NCI-H526 treated with DMSO at 0.1 percent for 48 hours (cell line): ENCODE measurements at regions not wholly inside any gene's neighbourhood (a gene's known extent, or its start where the extent isn't known, plus 50 kb on each side); places are given as distances from the start of the nearest gene placed in this dataset.
"Not testable (repeated sequence)": the region's sequence is repeated elsewhere in the genome, so short reads cannot be mapped to it uniquely, and the experiment has no call there.

Experiments used
- DNase-seq: peaks from one replicate; lab custom pipeline; 2025; lab: John Stamatoyannopoulos, UW

DNA sequence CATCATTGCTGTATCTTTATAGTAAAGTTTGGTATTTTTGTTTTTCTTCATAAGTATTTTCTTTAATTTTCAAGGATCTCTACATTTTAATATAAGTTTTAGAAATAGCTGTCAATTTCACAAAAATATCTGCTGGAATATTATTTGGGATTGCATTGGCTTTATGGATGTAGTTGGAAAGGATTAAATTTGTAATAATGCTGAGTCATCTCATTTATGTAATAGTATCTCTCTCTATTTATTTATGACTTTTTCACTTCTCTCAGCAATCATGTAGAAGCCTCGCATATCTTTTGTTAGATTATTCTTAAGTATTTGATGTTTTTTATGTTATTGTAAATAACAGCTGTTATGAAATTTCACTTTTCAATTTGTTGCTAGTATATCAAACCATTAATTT is 223.1 kb upstream of the POGK start:
- no peak for DNase-seq

DNA sequence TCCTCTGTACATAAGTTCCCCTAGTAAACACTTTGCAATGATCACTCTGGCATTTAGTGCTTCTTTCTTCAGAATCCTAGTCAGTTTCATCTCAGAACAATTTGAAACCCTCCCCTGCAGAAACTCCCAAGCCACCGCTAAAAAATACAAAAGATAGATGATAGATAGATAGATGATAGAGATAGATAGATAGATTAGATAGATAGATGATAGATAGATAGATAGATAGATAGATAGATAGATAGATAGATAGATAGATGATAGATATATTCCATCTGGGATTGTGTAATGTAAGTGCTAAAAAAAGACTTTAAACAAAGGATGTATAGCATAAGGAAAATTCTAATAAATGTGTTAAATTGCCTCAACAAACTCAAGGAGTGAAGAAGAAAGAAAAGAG is 212.6 kb upstream of the POGK start:
- no peak for DNase-seq

DNA sequence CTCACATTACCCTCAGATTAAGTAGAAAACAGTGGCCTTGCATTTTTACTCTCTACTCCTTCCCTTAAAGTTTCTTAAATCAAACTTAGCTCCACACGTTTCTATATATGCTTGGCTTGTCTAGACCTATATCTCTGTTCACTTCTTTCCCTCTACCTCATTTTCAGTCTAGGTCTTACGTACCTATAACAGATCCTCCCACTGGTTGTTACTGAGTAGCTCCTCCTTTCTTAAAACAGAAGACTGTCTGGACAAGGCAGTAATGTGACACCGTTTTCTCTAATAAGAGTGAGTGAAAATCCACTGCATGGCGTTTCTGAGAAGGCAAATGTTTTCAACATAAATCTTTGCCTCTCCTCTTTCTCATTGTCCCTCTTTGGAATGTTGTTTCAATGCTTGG is 211.7 kb upstream of the POGK start:
- DNase-seq, result no peak

GRCh38 chr1:166628259-166628658 is 211.0 kb upstream of the POGK start:
- DNase-seq, result no peak

GRCh38 chr1:166629946-166630345 is 209.3 kb upstream of the POGK start:
- DNase-seq, result no peak

DNA sequence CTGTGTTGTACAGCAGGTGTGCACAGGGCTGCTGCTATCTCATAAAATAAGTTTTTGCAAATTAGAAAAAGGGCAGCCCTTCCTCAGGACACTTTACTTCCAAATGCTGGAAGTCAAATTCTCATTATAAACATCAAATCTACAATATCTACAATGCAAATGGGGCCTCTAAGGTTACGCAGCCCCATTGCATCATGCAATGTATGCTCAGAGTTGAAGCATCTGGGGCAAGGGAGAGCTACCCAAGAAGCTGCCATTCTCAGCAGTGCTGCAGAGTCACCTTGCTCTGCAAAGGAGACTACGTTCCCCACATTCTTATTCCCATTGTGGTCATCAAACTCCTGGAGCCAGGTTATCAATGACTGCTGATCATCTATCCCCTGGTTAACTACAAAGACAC is 208.9 kb upstream of the POGK start:
- DNase-seq, result no peak

GRCh38 chr1:166638137-166638536 is 201.1 kb upstream of the POGK start:
- no peak for DNase-seq

GRCh38 chr1:166657228-166657627 is 182.0 kb upstream of the POGK start:
- DNase-seq, result not testable (repeated sequence)

- DNase-seq, result not testable (repeated sequence)
Measured at GRCh38 chr1:166666790-166667189, 172.5 kb upstream of the POGK start.

- DNase-seq, result not testable (repeated sequence)
Measured at GRCh38 chr1:166667600-166667999, 171.7 kb upstream of the POGK start.

DNA sequence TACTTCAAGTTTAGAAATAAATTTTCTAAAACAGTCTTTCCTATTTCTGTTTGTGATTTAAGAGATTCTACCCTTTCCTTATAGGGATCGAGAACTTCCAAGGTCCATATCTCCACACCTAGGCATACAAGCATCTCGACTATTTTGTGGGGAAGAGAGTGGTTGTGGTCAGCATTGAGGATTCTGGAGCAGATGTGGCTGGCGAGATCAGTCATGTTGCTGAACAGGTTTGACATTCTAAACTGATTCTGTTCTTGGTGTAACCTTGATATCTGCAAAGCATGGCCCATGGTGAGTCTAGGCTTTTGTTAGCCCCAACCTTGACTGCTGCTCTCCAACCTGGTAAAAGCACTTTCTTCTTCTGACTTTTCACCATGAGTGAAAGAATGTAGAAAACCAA is 167.6 kb upstream of the POGK start:
- no peak for DNase-seq

DNA sequence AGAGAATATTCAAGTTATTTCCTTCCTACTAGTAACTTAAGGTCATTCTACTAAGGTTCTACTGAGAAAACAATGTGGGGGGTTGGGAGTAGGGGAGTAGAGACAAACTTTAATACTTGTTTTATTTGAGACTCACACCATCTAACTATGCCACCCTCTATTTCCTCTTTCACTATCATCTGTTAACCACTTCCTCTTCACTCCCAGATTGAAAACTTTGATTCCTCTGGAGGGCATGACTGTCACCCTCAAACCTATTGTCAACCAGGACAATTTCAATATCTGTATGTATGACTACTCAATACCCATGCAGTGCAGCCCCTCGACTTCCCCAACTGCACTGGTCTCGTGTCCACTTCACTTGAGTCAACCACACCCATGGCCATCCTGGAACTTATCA is 165.6 kb upstream of the POGK start:
- DNase-seq, result no peak

GRCh38 chr1:166675213-166675612 is 164.1 kb upstream of the POGK start:
- DNase-seq, result no peak

GRCh38 chr1:166676981-166677380 is 162.3 kb upstream of the POGK start:
- DNase-seq, result no peak

DNA sequence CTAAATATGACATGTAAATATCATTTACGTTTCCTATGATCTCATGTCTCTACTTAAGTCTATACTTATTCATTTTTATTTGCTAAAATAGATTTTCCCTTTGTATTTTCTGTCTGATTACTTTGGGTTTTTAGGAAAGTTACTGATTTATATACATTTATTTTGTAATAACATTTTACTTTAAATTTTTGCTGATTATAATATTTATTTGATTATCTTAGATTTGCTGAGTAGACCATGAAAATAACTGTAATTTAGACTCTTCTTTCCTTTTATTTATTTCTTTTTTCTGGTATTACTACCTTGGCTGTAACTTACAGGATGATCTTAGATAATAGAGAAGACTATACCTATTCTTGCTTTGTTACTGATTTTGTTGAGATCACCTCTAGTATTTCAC is 159.9 kb upstream of the POGK start:
- DNase-seq, result no peak

- no peak for DNase-seq
Measured at GRCh38 chr1:166682588-166682987, 156.7 kb upstream of the POGK start.

DNA sequence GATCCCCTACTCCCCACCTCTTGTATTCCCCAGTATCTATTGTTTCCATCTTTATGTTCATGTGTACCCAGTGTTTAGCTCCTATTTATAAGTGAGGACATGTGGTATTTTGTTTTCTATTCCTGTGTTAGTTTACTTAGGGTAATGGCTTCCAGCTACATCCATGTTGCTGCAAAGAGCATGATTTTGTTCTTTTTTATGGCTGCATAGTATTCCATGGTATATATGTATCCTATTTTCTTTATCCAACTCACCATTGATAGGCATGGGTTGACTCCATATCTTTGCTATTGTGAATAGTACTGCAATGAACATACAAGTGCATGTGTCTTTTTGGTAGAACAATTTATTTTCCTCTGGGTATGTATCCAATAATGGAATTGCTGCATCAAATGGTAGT is 154.6 kb upstream of the POGK start:
- DNase-seq, result not testable (repeated sequence)

GRCh38 chr1:166685200-166685599 is 154.1 kb upstream of the POGK start:
- DNase-seq, result no peak

- DNase-seq, result not testable (repeated sequence)
Measured at GRCh38 chr1:166685891-166686290, 153.4 kb upstream of the POGK start.

DNA sequence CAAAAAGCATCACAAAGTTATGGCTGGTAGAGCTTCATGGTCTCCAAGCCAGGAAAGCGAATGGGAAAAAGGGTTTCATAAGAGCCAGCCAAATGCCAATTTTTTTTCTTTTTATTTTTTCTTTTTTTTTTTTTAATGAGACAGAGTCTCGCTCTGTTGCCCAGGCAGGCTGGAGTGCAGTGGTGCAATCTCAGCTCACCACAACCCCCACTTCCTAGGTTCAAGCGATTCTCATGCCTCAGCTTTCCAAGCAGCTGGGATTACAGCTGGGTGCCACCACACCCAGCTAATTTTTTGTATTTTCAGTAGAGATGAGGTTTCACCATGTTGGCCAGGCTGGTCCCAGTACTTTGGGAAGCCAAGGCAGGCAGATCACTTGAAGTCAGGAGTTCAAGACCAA is 148.7 kb upstream of the POGK start:
- not testable (repeated sequence) for DNase-seq

DNA sequence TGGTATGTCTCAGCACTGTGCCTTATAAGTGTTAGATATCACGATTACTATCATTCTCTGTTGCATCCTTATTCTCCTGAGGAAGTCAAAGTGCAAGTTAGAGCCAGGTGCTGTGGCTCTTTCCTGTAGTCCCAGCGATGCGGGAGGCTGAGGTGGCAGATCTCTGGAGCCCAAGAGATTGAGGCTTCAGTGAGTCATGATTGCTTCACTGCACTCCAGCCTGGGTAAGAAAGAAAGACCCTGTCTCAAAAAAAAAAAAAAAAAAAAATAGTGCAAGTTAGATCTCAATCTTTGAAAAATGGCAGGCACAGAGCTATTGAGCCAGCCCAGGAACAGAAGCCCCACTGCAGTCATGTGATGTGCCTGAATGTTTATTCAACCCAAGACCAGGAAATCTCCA is 147.8 kb upstream of the POGK start:
- DNase-seq, result no peak

- no peak for DNase-seq
Measured at GRCh38 chr1:166692346-166692745, 146.9 kb upstream of the POGK start.

DNA sequence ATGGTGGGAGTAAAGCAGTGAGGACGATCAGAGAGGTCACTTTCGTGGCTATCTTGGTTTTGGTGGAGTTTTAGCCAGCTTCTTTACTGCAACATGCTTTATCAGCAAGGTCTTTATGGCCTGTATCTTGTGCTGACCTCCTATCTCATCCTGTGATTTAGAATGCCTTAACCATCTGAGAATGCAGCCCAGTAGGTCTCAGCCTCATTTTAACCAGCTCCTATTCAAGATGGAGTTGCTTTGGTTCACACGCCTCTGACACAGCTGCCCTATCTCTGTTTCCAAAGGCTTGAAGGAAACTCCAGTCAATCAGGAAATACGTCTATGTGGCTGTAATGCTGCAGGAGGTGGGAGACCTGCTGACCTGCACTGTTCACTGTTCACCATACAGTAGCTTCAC is 146.1 kb upstream of the POGK start:
- no peak for DNase-seq

GRCh38 chr1:166693673-166694297 is 145.5 kb upstream of the POGK start:
- no peak for DNase-seq

DNA sequence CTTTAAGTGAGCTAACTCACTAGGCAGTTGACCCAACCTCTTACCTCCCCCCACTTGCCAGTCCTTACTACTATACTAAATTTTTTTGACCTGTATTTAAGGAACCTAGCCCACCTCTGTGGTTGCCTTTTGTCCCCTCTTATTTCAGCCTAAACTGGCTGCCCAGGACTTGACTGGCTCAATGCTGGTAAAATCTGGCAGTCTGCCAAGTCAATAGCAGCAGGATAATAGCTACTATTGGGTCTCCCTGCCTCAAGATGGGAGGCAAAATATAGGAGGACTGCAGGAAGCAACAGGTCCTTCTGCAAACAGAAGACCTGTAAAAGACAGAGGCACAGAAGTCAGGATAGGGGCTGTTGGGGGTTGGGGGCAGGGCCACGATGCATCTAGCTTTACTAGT is 144.2 kb upstream of the POGK start:
- no peak for DNase-seq
